C4-2B (cell line): ENCODE measurements at regions not wholly inside any gene's neighbourhood (a gene's known extent, or its start where the extent isn't known, plus 50 kb on each side); places are given as distances from the start of the nearest gene placed in this dataset.

Source experiments
- ZFX ChIP-seq: fragments of 450-650 bp; IDR thresholded peaks from 2 replicates; pipeline ENCODE4 v1.6.1; 2017
- TF ChIP-seq, protein P1 (sequence below): fragments of 450-650 bp; conservative IDR thresholded peaks from 2 replicates; pipeline ENCODE4 v1.5.1; 2017; ENCODE audit warnings: mild to moderate bottlenecking

DNA sequence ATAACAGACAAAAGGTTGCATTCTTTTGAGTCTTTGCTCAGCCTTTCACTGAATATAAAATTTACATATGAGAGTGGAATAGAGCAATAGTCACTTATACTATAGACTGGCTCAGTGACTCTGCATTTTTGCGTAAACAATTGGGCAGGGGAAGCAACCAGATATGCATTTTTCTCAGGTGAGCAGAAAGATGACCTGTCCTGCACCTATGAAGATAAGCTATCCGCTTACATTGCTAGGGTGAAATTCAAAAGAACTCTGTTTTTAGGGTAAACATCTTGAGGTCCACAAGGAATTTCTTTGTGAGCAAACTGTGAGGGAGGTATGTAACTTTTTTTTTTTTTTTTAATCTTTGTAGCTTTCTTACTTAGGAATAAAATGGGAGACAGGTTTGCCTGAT is 602.4 kb upstream of the PRKX start:
- TF ChIP-seq, protein P1, sequence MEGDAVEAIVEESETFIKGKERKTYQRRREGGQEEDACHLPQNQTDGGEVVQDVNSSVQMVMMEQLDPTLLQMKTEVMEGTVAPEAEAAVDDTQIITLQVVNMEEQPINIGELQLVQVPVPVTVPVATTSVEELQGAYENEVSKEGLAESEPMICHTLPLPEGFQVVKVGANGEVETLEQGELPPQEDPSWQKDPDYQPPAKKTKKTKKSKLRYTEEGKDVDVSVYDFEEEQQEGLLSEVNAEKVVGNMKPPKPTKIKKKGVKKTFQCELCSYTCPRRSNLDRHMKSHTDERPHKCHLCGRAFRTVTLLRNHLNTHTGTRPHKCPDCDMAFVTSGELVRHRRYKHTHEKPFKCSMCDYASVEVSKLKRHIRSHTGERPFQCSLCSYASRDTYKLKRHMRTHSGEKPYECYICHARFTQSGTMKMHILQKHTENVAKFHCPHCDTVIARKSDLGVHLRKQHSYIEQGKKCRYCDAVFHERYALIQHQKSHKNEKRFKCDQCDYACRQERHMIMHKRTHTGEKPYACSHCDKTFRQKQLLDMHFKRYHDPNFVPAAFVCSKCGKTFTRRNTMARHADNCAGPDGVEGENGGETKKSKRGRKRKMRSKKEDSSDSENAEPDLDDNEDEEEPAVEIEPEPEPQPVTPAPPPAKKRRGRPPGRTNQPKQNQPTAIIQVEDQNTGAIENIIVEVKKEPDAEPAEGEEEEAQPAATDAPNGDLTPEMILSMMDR, result no peak
- no peak for TF ChIP-seq ZFX
